ENCODE measurements at regions not wholly inside any gene's neighbourhood (a gene's known extent, or its start where the extent isn't known, plus 50 kb on each side); places are given as distances from the start of the nearest gene placed in this dataset.

DNA sequence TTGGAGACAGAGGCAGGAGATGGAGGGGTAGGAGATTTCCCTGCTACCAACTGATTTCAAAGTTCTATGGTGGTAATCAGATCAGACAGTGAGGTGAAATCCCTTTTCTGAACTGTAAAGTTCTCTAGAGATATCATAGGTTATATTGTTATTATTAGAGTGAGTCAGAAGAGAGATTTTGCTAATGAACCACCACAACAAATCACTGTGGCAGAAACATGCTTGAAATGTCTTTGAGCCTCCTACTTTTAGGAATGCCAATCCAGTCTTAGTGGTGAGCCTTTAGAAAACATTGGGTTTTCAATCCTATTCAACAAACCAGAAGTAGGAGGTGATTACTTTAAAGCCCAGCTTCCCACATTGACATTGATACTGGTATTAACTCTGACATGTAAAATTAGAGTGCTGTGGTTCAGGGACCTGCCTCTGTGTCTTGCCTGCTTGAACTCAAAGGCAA, 136.7 kb upstream of the CNR1 start:
- no peak for DNase-seq

DNA sequence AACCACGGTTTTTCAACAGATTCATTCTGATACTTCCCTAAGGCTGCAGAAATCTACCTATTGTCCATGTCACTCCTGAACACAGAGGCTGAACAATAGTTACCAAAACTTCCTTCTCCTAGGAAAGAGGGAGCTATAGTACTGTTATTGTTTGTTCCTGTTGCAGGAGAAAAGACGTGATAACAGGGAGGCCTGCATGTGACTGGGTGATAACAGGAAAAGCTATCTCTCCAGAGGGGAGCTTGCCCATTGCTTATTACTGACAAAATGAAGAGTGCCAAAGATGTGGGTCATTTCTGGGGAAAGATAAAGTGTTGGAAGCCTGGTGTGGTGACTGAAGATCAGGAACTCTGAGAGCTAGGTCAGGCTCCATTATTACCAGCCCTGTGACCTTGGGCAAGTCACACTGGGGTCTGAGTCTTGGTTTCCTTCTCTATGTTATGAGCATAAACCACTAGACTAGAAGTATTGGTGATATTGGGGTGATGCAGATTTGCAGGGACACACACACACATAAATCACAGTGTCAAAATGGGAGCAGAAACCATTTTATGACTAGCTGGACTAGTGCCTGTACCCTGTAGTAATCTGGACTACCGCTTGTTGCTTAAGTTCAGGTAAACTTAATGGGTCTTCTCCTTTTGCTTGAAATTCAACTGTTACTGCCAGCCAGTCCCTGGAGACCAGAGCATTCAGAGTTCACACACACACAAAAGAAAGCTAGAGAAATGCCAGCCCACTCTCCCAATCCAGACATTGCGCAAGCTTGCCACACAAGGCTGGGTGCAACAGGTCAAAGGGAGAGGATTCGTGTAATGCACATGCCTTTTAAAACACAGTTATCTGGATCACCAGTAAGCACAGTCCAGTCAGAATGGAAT, 136.0 kb upstream of the CNR1 start:
- no peak for DNase-seq

DNA sequence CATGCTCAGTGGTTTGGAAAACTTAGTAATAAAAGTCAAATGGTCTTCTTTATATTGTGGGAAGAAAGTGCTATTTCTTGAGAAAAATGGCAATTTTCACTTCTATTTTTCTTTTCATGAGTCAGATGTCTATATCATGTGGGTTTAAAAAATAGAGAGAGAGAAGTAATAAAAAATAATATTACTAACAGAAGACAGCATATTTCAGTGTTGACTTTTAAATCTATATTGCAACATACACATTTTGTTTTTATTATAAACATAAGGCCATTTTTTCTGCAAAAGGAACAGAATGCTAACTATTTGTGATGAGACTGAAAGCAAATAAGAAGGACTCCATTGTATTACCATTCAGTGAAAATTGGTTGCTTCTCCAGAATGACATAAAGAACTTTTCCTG, 135.1 kb upstream of the CNR1 start:
- DNase-seq = no peak

DNA sequence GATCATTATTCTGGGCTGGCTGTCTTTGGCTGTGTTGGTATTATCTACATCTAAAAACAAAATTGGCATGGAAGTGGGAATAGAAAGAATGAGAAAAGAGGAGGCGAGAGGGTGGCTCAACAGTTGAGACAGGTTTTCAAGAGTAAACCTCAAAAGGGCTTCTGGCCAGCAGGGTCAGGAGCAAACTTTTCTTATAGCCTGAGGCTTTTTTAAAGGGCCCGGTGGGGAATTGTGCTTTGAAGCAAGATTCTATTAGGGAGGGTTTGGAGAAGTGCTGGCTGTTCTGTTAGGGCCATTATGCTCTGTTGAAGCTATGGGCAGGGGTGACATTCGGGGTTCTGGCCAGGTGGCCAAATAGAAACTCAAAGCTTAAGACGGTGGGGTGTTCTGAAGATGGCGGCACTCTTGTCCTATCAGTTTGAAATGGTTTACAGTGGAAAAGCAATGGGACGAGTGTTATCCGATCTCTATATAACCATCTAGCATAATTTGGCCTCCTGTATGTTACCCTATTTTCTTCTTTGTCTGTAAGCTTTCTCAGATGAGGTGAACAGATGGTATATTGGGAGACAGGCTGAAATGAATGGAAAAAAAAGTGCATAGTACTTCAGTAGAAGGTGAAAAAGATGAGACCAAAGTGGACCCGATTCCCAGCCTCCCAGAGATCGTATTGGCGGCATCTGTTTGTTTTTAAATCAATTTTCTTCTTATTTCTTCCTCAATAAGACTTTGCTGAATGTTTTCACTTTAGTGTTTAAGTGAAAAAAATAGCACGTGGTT, 132.1 kb upstream of the CNR1 start:
- DNase-seq = no peak

GRCh38 chr6:88296694-88297093, 130.5 kb upstream of the CNR1 start:
- no peak for DNase-seq

GRCh38 chr6:88295663-88296062, 129.5 kb upstream of the CNR1 start:
- no peak for DNase-seq

- DNase-seq = no peak
These were observed 128.6 kb upstream of the CNR1 start for GRCh38 chr6:88294702-88295101.

- no peak for DNase-seq
These were observed 124.3 kb upstream of the CNR1 start for GRCh38 chr6:88290411-88290810.

- no peak for DNase-seq
These were observed 121.5 kb upstream of the CNR1 start for GRCh38 chr6:88287696-88288095.

GRCh38 chr6:88276331-88276730, 110.2 kb upstream of the CNR1 start:
- DNase-seq = no peak

DNA sequence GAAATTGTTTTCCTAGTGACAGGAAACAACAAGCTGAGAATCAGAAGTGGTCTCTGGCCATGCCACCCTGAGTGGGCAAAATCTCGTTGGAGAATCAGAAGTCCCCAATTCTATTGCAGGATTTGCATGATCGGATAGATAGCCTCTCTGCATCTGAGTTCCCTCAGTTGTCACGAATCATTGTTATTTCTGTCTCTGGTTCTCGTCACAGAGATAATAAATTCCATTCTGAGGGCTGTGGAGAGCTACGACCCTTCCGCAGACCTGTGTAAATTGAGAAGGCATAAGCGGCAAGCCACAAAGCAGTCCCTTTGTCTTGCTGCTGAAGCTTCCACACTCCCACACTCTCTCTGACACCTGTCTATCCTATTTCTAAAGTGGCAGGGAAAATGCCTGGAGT, 102.4 kb upstream of the CNR1 start:
- DNase-seq = no peak

GRCh38 chr6:88266126-88266525, 100.0 kb upstream of the CNR1 start:
- DNase-seq = no peak

GRCh38 chr6:88263591-88263990, 97.4 kb upstream of the CNR1 start:
- DNase-seq = no peak

- no peak for DNase-seq
These were observed 96.2 kb upstream of the CNR1 start for GRCh38 chr6:88262332-88262731.

DNA sequence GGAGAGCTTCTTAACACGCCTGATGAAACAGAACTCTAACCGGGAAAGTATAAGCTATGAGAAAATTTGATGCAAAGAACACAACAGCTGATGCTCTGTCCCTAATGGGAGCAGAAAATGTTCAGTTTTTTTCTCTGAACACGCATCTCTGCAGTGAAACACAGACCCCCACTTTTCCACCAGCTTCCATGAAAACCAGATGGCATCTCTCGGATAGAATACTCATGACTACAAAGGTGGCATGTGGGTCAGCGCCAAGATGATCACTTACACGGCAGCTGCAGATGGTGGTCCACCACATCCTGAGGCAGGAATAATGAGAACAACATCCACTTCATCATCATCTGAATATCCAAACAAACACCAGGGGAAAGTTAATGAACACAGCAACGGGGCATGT, 85.2 kb upstream of the CNR1 start:
- DNase-seq = no peak

GRCh38 chr6:88248709-88249321, 82.7 kb upstream of the CNR1 start:
- no peak for DNase-seq

DNA sequence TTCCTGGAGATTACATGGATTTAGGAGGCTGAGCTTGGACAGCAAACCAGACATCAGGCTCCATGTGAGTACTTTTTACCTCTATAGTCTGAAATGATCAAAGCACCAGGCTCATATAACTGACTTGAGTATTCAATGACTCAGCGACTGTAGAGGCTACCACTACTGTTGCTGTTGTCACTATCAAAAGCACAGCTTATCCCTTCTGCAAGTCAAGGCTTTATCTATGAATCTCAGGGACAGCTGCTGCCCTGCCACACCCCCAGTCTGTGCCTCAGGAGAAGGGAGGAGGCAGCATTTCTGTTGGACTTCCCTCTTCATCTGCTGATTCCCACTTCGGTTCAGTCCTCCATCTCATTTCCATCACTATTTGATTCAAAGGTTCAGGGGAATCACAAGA, 80.5 kb upstream of the CNR1 start:
- DNase-seq = no peak

- DNase-seq = no peak
These were observed 78.6 kb upstream of the CNR1 start for GRCh38 chr6:88244721-88245120.

GRCh38 chr6:88238901-88239300, 72.8 kb upstream of the CNR1 start:
- DNase-seq = no peak

- DNase-seq = no peak
These were observed 71.9 kb upstream of the CNR1 start for GRCh38 chr6:88238065-88238464.

GRCh38 chr6:88236612-88237360, 70.6 kb upstream of the CNR1 start:
- DNase-seq = no peak

- no peak for DNase-seq
These were observed 66.6 kb upstream of the CNR1 start for GRCh38 chr6:88232753-88233152.

- DNase-seq = no peak
These were observed 57.2 kb upstream of the CNR1 start for GRCh38 chr6:88223298-88223697.
